ENCODE measurements at regions not wholly inside any gene's neighbourhood (a gene's known extent, or its start where the extent isn't known, plus 50 kb on each side); places are given as distances from the start of the nearest gene placed in this dataset.

- H3K27me3 ChIP-seq (ENCODE audit: control insufficient read depth, insufficient read depth, low read length), result no peaks in the 10 kb centered on the region
- TF ChIP-seq CTCF (IDR thresholded peaks at IDR 0.05; ENCODE audit: borderline replicate concordance, extremely low read depth, insufficient read depth), result no peak
- H3K4me3 ChIP-seq (ENCODE audit: low read length in 3 of 3), result no peak overlapping the region
- FAIRE-seq (no peak), DNase-seq (peak in 3 of 5 donors; percentile 25 to 56 (median 41))
- no peaks in the 10 kb centered on the region for H3K4me1 ChIP-seq (ENCODE audit: control insufficient read depth in 2 of 3, insufficient read depth in 2 of 3, low read depth in 1 of 3, low read length in 3 of 3)
- H3K27ac ChIP-seq (ENCODE audit: low read depth in 2 of 2, low read length in 2 of 2), result no peak overlapping the region
- no peak overlapping the region for H3K9ac ChIP-seq (ENCODE audit: low read length in 3 of 3)
- H3K9me3 ChIP-seq (ENCODE audit: control insufficient read depth in 2 of 3, insufficient read depth in 1 of 3, low read length in 3 of 3), result no peaks in the 10 kb centered on the region
- intact Hi-C loops (cut with DNase I), result no loop called here
- H3K36me3 ChIP-seq (ENCODE audit: control insufficient read depth in 2 of 3, insufficient read depth in 3 of 3, low read length in 3 of 3), result no peaks in the 10 kb centered on the region
These were observed 320.5 kb downstream of the MIAT start for GRCh38 chr22:26977741-26978376.

DNA sequence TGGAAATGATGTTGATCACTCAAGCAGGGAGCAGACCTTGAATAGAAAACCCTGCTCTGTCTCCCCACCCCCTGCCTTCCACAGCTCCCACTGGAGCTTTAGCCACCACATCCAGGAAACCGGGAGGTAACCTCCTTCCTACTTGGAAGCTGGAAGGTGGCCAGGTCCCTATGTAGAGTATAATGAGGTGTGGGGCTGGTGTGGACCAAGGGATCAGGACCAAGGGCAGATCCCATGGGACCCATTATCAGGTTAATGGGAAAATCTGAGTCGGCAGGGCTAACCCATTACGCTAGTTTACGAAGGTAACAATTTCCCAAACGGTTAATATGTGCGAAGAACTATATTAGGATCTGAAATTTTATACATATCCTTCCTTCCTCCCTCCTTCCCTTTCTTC is 321.9 kb downstream of the MIAT start:
- H3K9ac ChIP-seq (ENCODE audit: low read length in 3 of 3), result no peak overlapping the region
- no peaks in the 10 kb centered on the region for H3K9me3 ChIP-seq (ENCODE audit: control insufficient read depth in 2 of 3, insufficient read depth in 1 of 3, low read length in 3 of 3)
- H3K4me1 ChIP-seq (ENCODE audit: control insufficient read depth in 2 of 3, insufficient read depth in 2 of 3, low read depth in 1 of 3, low read length in 3 of 3), result no peaks in the 10 kb centered on the region
- no peak overlapping the region for H3K4me3 ChIP-seq (ENCODE audit: low read length in 3 of 3)
- H3K27ac ChIP-seq (ENCODE audit: low read depth in 2 of 2, low read length in 2 of 2), result no peak overlapping the region
- no peak for TF ChIP-seq CTCF (IDR thresholded peaks at IDR 0.05; ENCODE audit: borderline replicate concordance, extremely low read depth, insufficient read depth)
- peak in 3 of 5 donors; percentile 21 to 41 (median 33) for DNase-seq
- no peaks in the 10 kb centered on the region for H3K27me3 ChIP-seq (ENCODE audit: control insufficient read depth, insufficient read depth, low read length)
- no peak for FAIRE-seq
- H3K36me3 ChIP-seq (ENCODE audit: control insufficient read depth in 2 of 3, insufficient read depth in 3 of 3, low read length in 3 of 3), result no peaks in the 10 kb centered on the region
- intact Hi-C loops (cut with DNase I), result no loop called here

DNA sequence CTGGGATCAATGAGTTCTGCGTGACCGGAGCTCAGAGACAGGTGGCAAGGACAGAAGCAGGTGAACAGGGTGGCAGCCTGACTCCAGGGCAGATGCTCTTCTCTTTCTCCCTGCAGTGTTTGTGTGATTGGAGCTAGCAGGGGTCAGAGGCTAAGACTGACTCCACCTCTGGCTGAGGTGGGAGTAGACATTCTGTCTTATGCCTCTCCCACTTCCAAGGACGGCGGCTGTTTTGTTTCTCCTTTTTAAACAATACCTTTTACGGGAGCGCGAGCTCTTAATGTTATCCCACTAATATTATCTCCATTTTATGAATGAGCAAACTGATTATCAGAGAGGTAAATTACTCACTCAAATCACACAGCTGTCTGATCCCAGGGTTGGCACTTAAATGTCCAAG is 323.7 kb downstream of the MIAT start:
- Histone ChIP-seq H3K4me1 (ENCODE audit: control insufficient read depth in 2 of 3, insufficient read depth in 2 of 3, low read depth in 1 of 3, low read length in 3 of 3) (peaks cover 0 to 4% (median 1%) of the 10 kb centered on the region in 3 donors), H3K27me3 (ENCODE audit: control insufficient read depth, insufficient read depth, low read length) (no peaks in the 10 kb centered on the region), H3K9ac (ENCODE audit: low read length in 3 of 3) (no peak overlapping the region), H3K4me3 (ENCODE audit: low read length in 3 of 3) (no peak overlapping the region), H3K9me3 (ENCODE audit: control insufficient read depth in 2 of 3, insufficient read depth in 1 of 3, low read length in 3 of 3) (no peaks in the 10 kb centered on the region), H3K36me3 (ENCODE audit: control insufficient read depth in 2 of 3, insufficient read depth in 3 of 3, low read length in 3 of 3) (no peaks in the 10 kb centered on the region), H3K27ac (ENCODE audit: low read depth in 2 of 2, low read length in 2 of 2) (no peak overlapping the region)
- no peak for DNase-seq
- no peak for FAIRE-seq
- no peak for TF ChIP-seq CTCF (IDR thresholded peaks at IDR 0.05; ENCODE audit: borderline replicate concordance, extremely low read depth, insufficient read depth)
- intact Hi-C loops (cut with DNase I), result no loop called here

GRCh38 chr22:26981541-26981940 is 324.2 kb downstream of the MIAT start:
- Histone ChIP-seq H3K36me3 (ENCODE audit: control insufficient read depth in 2 of 3, insufficient read depth in 3 of 3, low read length in 3 of 3) (no peaks in the 10 kb centered on the region), H3K4me1 (ENCODE audit: control insufficient read depth in 2 of 3, insufficient read depth in 2 of 3, low read depth in 1 of 3, low read length in 3 of 3) (peaks cover 3 to 4% (median 3%) of the 10 kb centered on the region in 3 donors), H3K4me3 (ENCODE audit: low read length in 3 of 3) (no peak overlapping the region), H3K27ac (ENCODE audit: low read depth in 2 of 2, low read length in 2 of 2) (no peak overlapping the region), H3K9me3 (ENCODE audit: control insufficient read depth in 2 of 3, insufficient read depth in 1 of 3, low read length in 3 of 3) (no peaks in the 10 kb centered on the region), H3K9ac (ENCODE audit: low read length in 3 of 3) (no peak overlapping the region), H3K27me3 (ENCODE audit: control insufficient read depth, insufficient read depth, low read length) (no peaks in the 10 kb centered on the region)
- no peak for FAIRE-seq
- intact Hi-C loops (cut with DNase I), result no loop called here
- peak in 1 of 5 donors; percentile 11 for DNase-seq
- no peak for TF ChIP-seq CTCF (IDR thresholded peaks at IDR 0.05; ENCODE audit: borderline replicate concordance, extremely low read depth, insufficient read depth)

Data from kidney (tissue), 13 donors.